WTC11 (cell line): ENCODE measurements at regions not wholly inside any gene's neighbourhood (a gene's known extent, or its start where the extent isn't known, plus 50 kb on each side); places are given as distances from the start of the nearest gene placed in this dataset.

Source experiments
- FOXJ3 ChIP-seq: sonication (generic); formaldehyde crosslinking; IDR thresholded peaks from 2 replicates; pipeline ENCODE4 v1.9.0; 2021; ENCODE audit warnings: missing genetic modification reagents, mild to moderate bottlenecking, borderline replicate concordance
- USF2 ChIP-seq: sonication (generic); formaldehyde crosslinking; IDR thresholded peaks from 2 replicates; pipeline ENCODE4 v1.8.1; 2023; ENCODE audit warnings: mild to moderate bottlenecking, missing genetic modification reagents, moderate library complexity
- TF ChIP-seq, protein P1 (sequence below): fragments of 200-600 bp; IDR thresholded peaks from 2 replicates; pipeline ENCODE4 v1.8.0; 2022; ENCODE audit warnings: antibody characterized with exemption

DNA sequence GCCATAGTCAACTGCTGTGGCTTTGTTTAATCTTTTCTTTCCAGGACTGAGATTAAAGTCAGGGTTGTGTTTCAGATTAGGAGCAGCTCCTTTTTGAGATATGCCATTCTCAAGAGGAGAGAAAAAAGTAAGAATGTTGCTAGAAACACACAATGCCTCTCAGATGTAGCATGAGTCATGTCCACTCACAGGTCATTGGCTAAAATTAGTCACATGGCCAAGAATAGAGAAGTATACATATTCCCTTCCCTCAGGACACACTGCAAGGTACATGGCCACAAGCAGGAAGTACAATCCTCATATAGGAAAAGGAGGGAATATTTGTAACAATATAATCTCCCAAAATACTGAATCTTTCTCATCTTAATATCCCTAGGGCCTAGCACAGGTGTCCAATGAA, 141.9 kb upstream of the PTBP2 start:
- TF ChIP-seq, protein P1, sequence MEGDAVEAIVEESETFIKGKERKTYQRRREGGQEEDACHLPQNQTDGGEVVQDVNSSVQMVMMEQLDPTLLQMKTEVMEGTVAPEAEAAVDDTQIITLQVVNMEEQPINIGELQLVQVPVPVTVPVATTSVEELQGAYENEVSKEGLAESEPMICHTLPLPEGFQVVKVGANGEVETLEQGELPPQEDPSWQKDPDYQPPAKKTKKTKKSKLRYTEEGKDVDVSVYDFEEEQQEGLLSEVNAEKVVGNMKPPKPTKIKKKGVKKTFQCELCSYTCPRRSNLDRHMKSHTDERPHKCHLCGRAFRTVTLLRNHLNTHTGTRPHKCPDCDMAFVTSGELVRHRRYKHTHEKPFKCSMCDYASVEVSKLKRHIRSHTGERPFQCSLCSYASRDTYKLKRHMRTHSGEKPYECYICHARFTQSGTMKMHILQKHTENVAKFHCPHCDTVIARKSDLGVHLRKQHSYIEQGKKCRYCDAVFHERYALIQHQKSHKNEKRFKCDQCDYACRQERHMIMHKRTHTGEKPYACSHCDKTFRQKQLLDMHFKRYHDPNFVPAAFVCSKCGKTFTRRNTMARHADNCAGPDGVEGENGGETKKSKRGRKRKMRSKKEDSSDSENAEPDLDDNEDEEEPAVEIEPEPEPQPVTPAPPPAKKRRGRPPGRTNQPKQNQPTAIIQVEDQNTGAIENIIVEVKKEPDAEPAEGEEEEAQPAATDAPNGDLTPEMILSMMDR, result no peak
- TF ChIP-seq USF2 (CRISPR knock-in tag), result peak; percentile 76
- no peak for TF ChIP-seq FOXJ3
